Neuronal stem cell (in vitro differentiated cells): ENCODE measurements at regions not wholly inside any gene's neighbourhood (a gene's known extent, or its start where the extent isn't known, plus 50 kb on each side); places are given as distances from the start of the nearest gene placed in this dataset.

Source experiments
- DNase-seq: peaks from one replicate; pipeline ENCODE4 v3.0.0-alpha.2; 2013; ENCODE audit warnings: low spot score
- H2AFZ ChIP-seq: one replicate; pipeline ENCODE4 v1.6.1; 2013; ENCODE audit warnings: mild to moderate bottlenecking, low read length, inconsistent platforms
- H2AK5ac ChIP-seq: 2 replicates; pipeline ENCODE4 v1.6.1; 2013; ENCODE audit warnings: low read depth, mild to moderate bottlenecking, inconsistent platforms, low read length, moderate library complexity, mixed read lengths
- H2BK120ac ChIP-seq: 2 replicates; pipeline ENCODE4 v1.6.1; 2013; ENCODE audit warnings: low read depth, mild to moderate bottlenecking, inconsistent platforms, low read length, moderate library complexity, mixed read lengths
- H2BK12ac ChIP-seq: one replicate; pipeline ENCODE4 v1.6.1; 2013; ENCODE audit warnings: low read length, inconsistent platforms
- H2BK15ac ChIP-seq: 2 replicates; pipeline ENCODE4 v1.6.1; 2013; ENCODE audit warnings: mild to moderate bottlenecking, low read length, inconsistent platforms, mixed read lengths
- H2BK5ac ChIP-seq: one replicate; pipeline ENCODE4 v1.6.1; 2013; ENCODE audit warnings: inconsistent platforms, mild to moderate bottlenecking, low read length, moderate library complexity
- H3K14ac ChIP-seq: one replicate; pipeline ENCODE4 v1.6.1; 2013; ENCODE audit warnings: low read length, inconsistent platforms
- H3K18ac ChIP-seq: 2 replicates; pipeline ENCODE4 v1.6.1; 2013; ENCODE audit warnings: low read length, inconsistent platforms
- H3K23ac ChIP-seq: 2 replicates; pipeline ENCODE4 v1.6.1; 2013; ENCODE audit warnings: low read depth, mild to moderate bottlenecking, mixed read lengths, low read length, inconsistent platforms; ENCODE audit not compliant: poor library complexity
- H3K27ac ChIP-seq: replicated peaks from 3 replicates; pipeline ENCODE4 v1.5.1; 2013; ENCODE audit warnings: low read length, inconsistent platforms
- H3K27me3 ChIP-seq, 3 experiments: 2 replicates each; pipeline ENCODE4 v1.6.1; 2013; ENCODE audit warnings: low read length in 3 of 3, mild to moderate bottlenecking in 2 of 3, inconsistent platforms in 1 of 3, low read depth in 1 of 3, mixed read lengths in 1 of 3, moderate library complexity in 1 of 3; ENCODE audit not compliant: control insufficient read depth in 3 of 3, insufficient read depth in 3 of 3
- H3K36me3 ChIP-seq, 2 donors: replicated peaks in 1 of 2; 2 replicates each; pipeline ENCODE4 v1.6.1; 2013; ENCODE audit warnings: low read length in 2 of 2; ENCODE audit not compliant: control insufficient read depth in 2 of 2, insufficient read depth in 2 of 2
- H3K4ac ChIP-seq: 2 replicates; pipeline ENCODE4 v1.6.1; 2013; ENCODE audit warnings: inconsistent platforms, mild to moderate bottlenecking, low read length, moderate library complexity
- H3K4me1 ChIP-seq, 2 donors: 1 replicate in 1 of 2; 2 replicates in 1 of 2; pipeline ENCODE4 v1.6.1; 2013; ENCODE audit warnings: low read length in 2 of 2, low read depth in 1 of 2; ENCODE audit not compliant: control insufficient read depth in 2 of 2, insufficient read depth in 1 of 2
- H3K4me2 ChIP-seq: one replicate; pipeline ENCODE4 v1.6.1; 2013; ENCODE audit warnings: mild to moderate bottlenecking, low read length, inconsistent platforms; ENCODE audit not compliant: insufficient read depth, poor library complexity, severe bottlenecking
- H3K4me3 ChIP-seq, 2 donors: 2 replicates each; pipeline ENCODE4 v1.5.1; 2013; ENCODE audit warnings: low read length in 2 of 2, mild to moderate bottlenecking in 2 of 2, inconsistent platforms in 1 of 2, moderate library complexity in 1 of 2
- H3K79me1 ChIP-seq: one replicate; pipeline ENCODE4 v1.6.1; 2013; ENCODE audit warnings: low read depth, mild to moderate bottlenecking, inconsistent platforms, low read length, moderate library complexity
- H3K9ac ChIP-seq: one replicate; pipeline ENCODE4 v1.6.1; 2013; ENCODE audit warnings: mild to moderate bottlenecking, low read depth, low read length, inconsistent platforms; ENCODE audit not compliant: poor library complexity
- H3K9me3 ChIP-seq, 2 donors: replicated peaks in 1 of 2; 2 replicates each; pipeline versions ENCODE3 to v1.6.1; 2013; ENCODE audit warnings: low read length in 2 of 2, mild to moderate bottlenecking in 2 of 2, inconsistent platforms in 1 of 2, low read depth in 1 of 2, mixed read lengths in 1 of 2, moderate library complexity in 1 of 2; ENCODE audit not compliant: control insufficient read depth in 2 of 2, insufficient read depth in 1 of 2
- H4K8ac ChIP-seq: one replicate; pipeline ENCODE4 v1.6.1; 2013; ENCODE audit warnings: low read depth, mild to moderate bottlenecking, inconsistent platforms, low read length, moderate library complexity
- H4K91ac ChIP-seq: one replicate; pipeline ENCODE4 v1.6.1; 2013; ENCODE audit warnings: low read length, low read depth, mild to moderate bottlenecking, inconsistent platforms; ENCODE audit not compliant: poor library complexity
- WGBS, 2 donors: extraction: QIAGEN DNeasy Blood & Tissue Kit; methylation state at CpG; one replicate each; pipeline ENCODE4 v1.1.7; 2013; ENCODE audit warnings: missing lambda C conversion rate in 2 of 2, mixed read lengths in 1 of 2; ENCODE audit not compliant: insufficient read length in 2 of 2, insufficient replicate concordance in 1 of 2; ENCODE audit errors: extremely low coverage in 2 of 2; 5-methylcytosine and 5-hydroxymethylcytosine counted together

GRCh38 chr7:46853451-46853850 is 728.5 kb downstream of the TNS3 start:
- Histone ChIP-seq H3K4ac (no peak overlapping the region), H3K9ac (no peak overlapping the region), H2BK15ac (no peak overlapping the region), H4K8ac (no peak overlapping the region), H4K91ac (no peak overlapping the region), H3K14ac (no peak overlapping the region), H3K36me3 (no peaks in the 10 kb centered on the region), H3K9me3 (no peaks in the 10 kb centered on the region), H2BK12ac (no peak overlapping the region), H3K79me1 (no peaks in the 10 kb centered on the region), H2AFZ (no peak overlapping the region), H3K4me3 (no peak overlapping the region), H3K4me2 (no peak overlapping the region), H3K18ac (no peak overlapping the region), H3K23ac (no peak overlapping the region), H3K27me3 (no peaks in the 10 kb centered on the region), H2AK5ac (no peak overlapping the region), H2BK120ac (no peak overlapping the region), H3K27ac (no peak overlapping the region), H3K4me1 (no peaks in the 10 kb centered on the region), H2BK5ac (no peak overlapping the region)
- WGBS, 2 donors: no CpG with 5 or more reads among the region's 1 CpG
- no peak for DNase-seq

DNA sequence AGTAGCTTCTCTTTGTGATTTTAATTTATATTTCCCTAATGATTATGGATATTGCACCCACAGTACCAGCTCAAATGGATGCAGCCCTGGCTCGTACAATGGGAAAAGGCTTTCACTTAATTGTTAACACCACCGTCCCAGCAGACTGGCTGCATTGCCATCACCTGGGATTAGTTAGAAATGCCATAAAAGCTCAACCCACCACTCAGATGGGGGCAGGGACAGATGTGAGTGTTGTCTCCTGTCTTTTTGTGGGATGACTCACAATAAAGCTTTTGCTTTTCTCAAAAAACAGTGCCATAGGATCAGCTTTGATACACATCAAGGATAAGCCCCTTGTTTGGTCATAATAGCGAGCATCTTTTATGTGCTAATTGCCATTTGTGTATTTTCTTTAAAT is 729.1 kb downstream of the TNS3 start:
- Histone ChIP-seq H3K23ac (no peak overlapping the region), H4K8ac (no peak overlapping the region), H3K79me1 (no peaks in the 10 kb centered on the region), H2AK5ac (no peak overlapping the region), H2AFZ (no peak overlapping the region), H2BK5ac (no peak overlapping the region), H3K4ac (no peak overlapping the region), H3K4me2 (no peak overlapping the region), H3K9me3 (no peaks in the 10 kb centered on the region), H2BK120ac (no peak overlapping the region), H3K18ac (no peak overlapping the region), H2BK12ac (no peak overlapping the region), H3K27ac (no peak overlapping the region), H3K27me3 (no peaks in the 10 kb centered on the region), H3K4me3 (no peak overlapping the region), H4K91ac (no peak overlapping the region), H3K36me3 (no peaks in the 10 kb centered on the region), H3K9ac (no peak overlapping the region), H2BK15ac (no peak overlapping the region), H3K14ac (no peak overlapping the region), H3K4me1 (no peaks in the 10 kb centered on the region)
- no CpG with 5 or more reads among the region's 3 CpGs for WGBS, 2 donors
- DNase-seq: no peak

DNA sequence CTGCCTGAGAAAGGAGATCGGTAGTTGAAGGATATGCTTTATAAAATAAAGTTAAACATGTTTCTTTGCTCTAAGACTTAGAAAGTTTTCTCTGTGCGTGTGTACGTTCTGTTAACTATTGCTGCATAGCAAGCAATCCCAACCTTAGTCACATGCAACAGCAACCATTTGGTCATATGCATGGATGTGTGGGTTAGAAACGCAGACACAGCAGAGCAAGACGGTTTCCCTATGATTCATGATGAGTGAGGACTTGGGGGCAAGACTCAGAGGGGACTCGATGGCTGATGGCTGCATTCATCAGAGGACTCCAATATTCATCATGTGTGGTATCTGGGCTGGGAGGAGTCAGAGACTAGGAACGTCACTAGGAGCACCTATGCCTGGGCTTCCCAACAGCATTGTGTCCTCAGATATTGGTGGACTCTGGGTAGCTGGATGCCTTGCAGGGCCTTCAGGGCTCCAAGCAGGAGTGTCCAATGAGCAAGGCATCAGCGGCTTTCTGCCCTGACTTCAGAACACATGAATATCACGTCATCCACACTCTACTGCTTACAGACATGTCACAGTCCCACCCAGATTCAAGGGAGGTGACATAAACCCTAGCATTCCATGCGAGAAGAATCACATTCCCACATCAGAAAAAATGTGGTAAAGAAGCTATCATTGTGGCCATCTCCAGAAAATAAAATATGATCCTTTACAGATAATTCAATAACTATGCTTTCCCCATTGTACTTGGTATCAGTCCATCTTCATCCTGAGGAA is 731.2 kb downstream of the TNS3 start:
- Histone ChIP-seq H3K27me3 (no peaks in the 10 kb centered on the region), H3K4me2 (no peak overlapping the region), H2BK12ac (no peak overlapping the region), H4K8ac (no peak overlapping the region), H3K9ac (no peak overlapping the region), H3K14ac (no peak overlapping the region), H2BK15ac (no peak overlapping the region), H2BK120ac (no peak overlapping the region), H3K79me1 (no peaks in the 10 kb centered on the region), H3K18ac (no peak overlapping the region), H3K4ac (no peak overlapping the region), H2AK5ac (no peak overlapping the region), H3K36me3 (no peaks in the 10 kb centered on the region), H2AFZ (no peak overlapping the region), H3K23ac (no peak overlapping the region), H4K91ac (no peak overlapping the region), H3K9me3 (no peaks in the 10 kb centered on the region), H3K4me3 (no peak overlapping the region), H3K4me1 (no peaks in the 10 kb centered on the region), H2BK5ac (no peak overlapping the region), H3K27ac (no peak overlapping the region)
- WGBS, 2 donors: no CpG with 5 or more reads among the region's 10 CpGs
- no peak for DNase-seq

DNA sequence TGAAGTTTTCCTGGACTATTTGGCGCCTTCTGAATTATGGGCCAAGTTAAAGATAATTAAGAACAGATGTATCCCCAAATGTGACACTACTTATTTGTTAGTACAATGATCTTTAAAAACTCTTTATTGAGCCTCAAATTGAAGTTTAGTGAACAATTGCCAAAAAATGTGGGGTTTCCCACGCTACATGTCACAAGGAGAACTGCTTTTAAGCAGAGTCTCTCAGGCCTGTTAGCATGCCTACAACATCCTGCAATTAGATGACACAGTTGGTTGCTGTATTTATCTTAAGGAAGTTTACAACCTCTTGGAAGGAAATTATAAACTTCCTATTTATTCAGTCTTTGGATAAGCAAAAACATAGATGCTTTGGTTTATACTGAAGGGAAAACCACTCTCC is 733.0 kb downstream of the TNS3 start:
- Histone ChIP-seq H3K9me3 (no peaks in the 10 kb centered on the region), H3K4ac (no peak overlapping the region), H3K14ac (no peak overlapping the region), H3K27ac (no peak overlapping the region), H3K79me1 (no peaks in the 10 kb centered on the region), H3K23ac (no peak overlapping the region), H2BK120ac (no peak overlapping the region), H3K9ac (no peak overlapping the region), H3K4me3 (no peak overlapping the region), H3K36me3 (no peaks in the 10 kb centered on the region), H4K8ac (no peak overlapping the region), H2AK5ac (no peak overlapping the region), H3K4me2 (no peak overlapping the region), H2AFZ (no peak overlapping the region), H3K18ac (no peak overlapping the region), H2BK15ac (no peak overlapping the region), H2BK12ac (no peak overlapping the region), H3K4me1 (no peaks in the 10 kb centered on the region), H2BK5ac (no peak overlapping the region), H4K91ac (no peak overlapping the region), H3K27me3 (no peaks in the 10 kb centered on the region)
- WGBS, 2 donors: no CpG with 5 or more reads among the region's 2 CpGs
- no peak for DNase-seq
